Activated naive CD4-positive, alpha-beta T cell treated with anti-CD3 and anti-CD28 coated beads, Interleukin-2, amount 50 U/mL, for 24 hours (primary cell): ENCODE measurements at regions not wholly inside any gene's neighbourhood (a gene's known extent, or its start where the extent isn't known, plus 50 kb on each side); places are given as distances from the start of the nearest gene placed in this dataset.
A peak's percentile ranks its signal among the peaks of the same experiment; 100 is the strongest.

Experiments
- H3K27ac Mint-ChIP-seq: one replicate; pipeline ENCODE4 v1.8.0; 2021; ENCODE audit warnings: mild to moderate bottlenecking, mixed read lengths
- H3K27me3 Mint-ChIP-seq: one replicate; pipeline ENCODE4 v1.8.0; 2021; ENCODE audit warnings: mixed read lengths
- H3K36me3 Mint-ChIP-seq: one replicate; pipeline ENCODE4 v1.8.0; 2021; ENCODE audit warnings: mixed read lengths
- H3K4me1 Mint-ChIP-seq: one replicate; pipeline ENCODE4 v1.8.0; 2021; ENCODE audit warnings: mixed read lengths
- H3K4me3 Mint-ChIP-seq: one replicate; pipeline ENCODE4 v1.8.0; 2021; ENCODE audit warnings: mild to moderate bottlenecking, mixed read lengths
- H3K9me3 Mint-ChIP-seq: one replicate; pipeline ENCODE4 v1.8.0; 2021; ENCODE audit warnings: mixed read lengths

GRCh38 chr1:235006816-235007215 is 121.8 kb downstream of the TOMM20 start:
- H3K4me1 Mint-ChIP-seq: peaks cover 86% of the 10 kb centered on the region
- H3K27me3 Mint-ChIP-seq: no peaks in the 10 kb centered on the region
- H3K4me3 Mint-ChIP-seq: no peak overlapping the region
- no peak overlapping the region for H3K27ac Mint-ChIP-seq
- peaks cover 8% of the 10 kb centered on the region for H3K9me3 Mint-ChIP-seq
- H3K36me3 Mint-ChIP-seq: peaks cover 1% of the 10 kb centered on the region

GRCh38 chr1:235006132-235006721 is 122.4 kb downstream of the TOMM20 start:
- peaks cover 8% of the 10 kb centered on the region for H3K9me3 Mint-ChIP-seq
- H3K36me3 Mint-ChIP-seq: peaks cover 1% of the 10 kb centered on the region
- no peaks in the 10 kb centered on the region for H3K27me3 Mint-ChIP-seq
- no peak overlapping the region for H3K4me3 Mint-ChIP-seq
- H3K4me1 Mint-ChIP-seq: peaks cover 83% of the 10 kb centered on the region
- H3K27ac Mint-ChIP-seq: no peak overlapping the region

- H3K9me3 Mint-ChIP-seq: peaks cover 4% of the 10 kb centered on the region
- H3K4me1 Mint-ChIP-seq: peaks cover 70% of the 10 kb centered on the region
- no peaks in the 10 kb centered on the region for H3K27me3 Mint-ChIP-seq
- no peaks in the 10 kb centered on the region for H3K36me3 Mint-ChIP-seq
- no peak overlapping the region for H3K4me3 Mint-ChIP-seq
- no peak overlapping the region for H3K27ac Mint-ChIP-seq
Observed at GRCh38 chr1:235004840-235005391, 123.7 kb downstream of the TOMM20 start.

GRCh38 chr1:235004276-235004675 is 124.4 kb downstream of the TOMM20 start:
- Mint-ChIP-seq H3K4me3 (no peak overlapping the region), H3K27ac (no peak overlapping the region), H3K36me3 (no peaks in the 10 kb centered on the region), H3K27me3 (no peaks in the 10 kb centered on the region), H3K9me3 (no peaks in the 10 kb centered on the region), H3K4me1 (peaks cover 63% of the 10 kb centered on the region)

- no peaks in the 10 kb centered on the region for H3K27me3 Mint-ChIP-seq
- peaks cover 49% of the 10 kb centered on the region for H3K4me1 Mint-ChIP-seq
- H3K27ac Mint-ChIP-seq: peak overlapping the region; percentile 35
- no peaks in the 10 kb centered on the region for H3K9me3 Mint-ChIP-seq
- H3K4me3 Mint-ChIP-seq: no peak overlapping the region
- no peaks in the 10 kb centered on the region for H3K36me3 Mint-ChIP-seq
Observed at GRCh38 chr1:235002706-235003300, 125.8 kb downstream of the TOMM20 start.

- Mint-ChIP-seq H3K27ac (no peak overlapping the region), H3K36me3 (no peaks in the 10 kb centered on the region), H3K4me1 (peaks cover 20% of the 10 kb centered on the region), H3K9me3 (no peaks in the 10 kb centered on the region), H3K27me3 (no peaks in the 10 kb centered on the region), H3K4me3 (no peak overlapping the region)
Observed at GRCh38 chr1:234999513-234999940, 129.1 kb downstream of the TOMM20 start.

- Mint-ChIP-seq H3K4me3 (no peak overlapping the region), H3K36me3 (no peaks in the 10 kb centered on the region), H3K27me3 (no peaks in the 10 kb centered on the region), H3K4me1 (peaks cover 17% of the 10 kb centered on the region), H3K27ac (no peak overlapping the region), H3K9me3 (no peaks in the 10 kb centered on the region)
Observed at GRCh38 chr1:234997896-234998741, 130.5 kb downstream of the TOMM20 start.

GRCh38 chr1:234997201-234997895 is 131.3 kb downstream of the TOMM20 start:
- Mint-ChIP-seq H3K27ac (no peak overlapping the region), H3K36me3 (no peaks in the 10 kb centered on the region), H3K4me3 (no peak overlapping the region), H3K9me3 (no peaks in the 10 kb centered on the region), H3K4me1 (peaks cover 10% of the 10 kb centered on the region), H3K27me3 (no peaks in the 10 kb centered on the region)

- H3K9me3 Mint-ChIP-seq: no peaks in the 10 kb centered on the region
- H3K27me3 Mint-ChIP-seq: no peaks in the 10 kb centered on the region
- H3K4me1 Mint-ChIP-seq: peaks cover 9% of the 10 kb centered on the region
- no peak overlapping the region for H3K27ac Mint-ChIP-seq
- H3K4me3 Mint-ChIP-seq: no peak overlapping the region
- H3K36me3 Mint-ChIP-seq: peaks cover under 1% of the 10 kb centered on the region
Observed at GRCh38 chr1:234996245-234996757, 132.3 kb downstream of the TOMM20 start.

- H3K4me3 Mint-ChIP-seq: no peak overlapping the region
- no peaks in the 10 kb centered on the region for H3K9me3 Mint-ChIP-seq
- peaks cover 21% of the 10 kb centered on the region for H3K4me1 Mint-ChIP-seq
- no peaks in the 10 kb centered on the region for H3K27me3 Mint-ChIP-seq
- no peak overlapping the region for H3K27ac Mint-ChIP-seq
- H3K36me3 Mint-ChIP-seq: peaks cover 2% of the 10 kb centered on the region
Observed at GRCh38 chr1:234994436-234995295, 134.0 kb downstream of the TOMM20 start.

GRCh38 chr1:234992065-234992464 is 136.6 kb downstream of the TOMM20 start:
- Mint-ChIP-seq H3K27ac (no peak overlapping the region), H3K9me3 (no peaks in the 10 kb centered on the region), H3K27me3 (no peaks in the 10 kb centered on the region), H3K4me1 (peaks cover 36% of the 10 kb centered on the region), H3K4me3 (no peak overlapping the region), H3K36me3 (peaks cover 2% of the 10 kb centered on the region)

GRCh38 chr1:234990874-234991801 is 137.5 kb downstream of the TOMM20 start:
- no peaks in the 10 kb centered on the region for H3K27me3 Mint-ChIP-seq
- H3K4me1 Mint-ChIP-seq: peaks cover 43% of the 10 kb centered on the region
- no peak overlapping the region for H3K4me3 Mint-ChIP-seq
- H3K27ac Mint-ChIP-seq: peak overlapping the region; percentile 20
- no peaks in the 10 kb centered on the region for H3K9me3 Mint-ChIP-seq
- peaks cover 2% of the 10 kb centered on the region for H3K36me3 Mint-ChIP-seq

- H3K4me1 Mint-ChIP-seq: peaks cover 43% of the 10 kb centered on the region
- no peaks in the 10 kb centered on the region for H3K27me3 Mint-ChIP-seq
- H3K4me3 Mint-ChIP-seq: no peak overlapping the region
- H3K9me3 Mint-ChIP-seq: no peaks in the 10 kb centered on the region
- H3K36me3 Mint-ChIP-seq: peaks cover 2% of the 10 kb centered on the region
- H3K27ac Mint-ChIP-seq: no peak overlapping the region
Observed at GRCh38 chr1:234990328-234990675, 138.3 kb downstream of the TOMM20 start.
